ENCODE measurements at regions not wholly inside any gene's neighbourhood (a gene's known extent, or its start where the extent isn't known, plus 50 kb on each side); places are given as distances from the start of the nearest gene placed in this dataset.

DNA sequence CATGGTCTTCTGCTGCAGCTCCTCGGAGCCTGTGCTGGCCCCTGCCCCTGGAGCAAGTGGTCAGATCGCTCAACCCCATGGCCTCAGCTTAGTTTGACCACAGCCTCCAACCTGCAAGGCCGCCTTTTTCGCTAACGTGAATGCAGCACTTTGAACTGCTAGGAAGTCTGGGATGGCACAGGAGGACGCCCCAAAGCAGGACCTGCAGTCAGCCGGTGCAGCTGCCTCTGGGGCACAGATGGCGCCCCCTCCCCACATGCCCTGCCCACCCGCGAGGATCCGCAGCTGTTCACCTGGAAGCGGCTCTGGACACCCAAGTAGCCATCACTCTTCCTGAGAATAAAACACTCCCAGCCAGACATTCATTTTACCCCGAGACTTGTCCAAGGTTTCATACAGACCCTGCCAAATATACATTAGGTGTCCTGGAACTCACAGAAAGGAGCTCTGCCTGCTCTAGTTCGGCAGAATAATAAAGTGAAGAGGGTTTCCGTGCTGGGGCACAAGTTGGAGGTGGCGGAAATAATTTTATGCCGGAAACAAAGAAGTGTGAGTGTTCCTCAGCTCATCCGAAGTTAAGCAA is 510.1 kb downstream of the EIPR1 start:
- Mint-ChIP-seq H3K4me1 (ENCODE audit: insufficient read depth, unreplicated experiment) (no peaks in the 10 kb centered on the region), H3K9me3 (ENCODE audit: unreplicated experiment) (no peaks in the 10 kb centered on the region), H3K36me3 (ENCODE audit: insufficient read depth, unreplicated experiment) (no peaks in the 10 kb centered on the region), H3K27me3 (ENCODE audit: insufficient read depth, unreplicated experiment) (no peaks in the 10 kb centered on the region), H3K27ac (ENCODE audit: low read depth, unreplicated experiment) (no peak overlapping the region), H3K4me3 (ENCODE audit: unreplicated experiment) (no peak overlapping the region)
- TF ChIP-seq CTCF (IDR thresholded peaks at IDR 0.05; ENCODE audit: unreplicated experiment): no peak
- BruUV-seq (replicated peaks): no TSS peak
- ChIA-PET POLR2A (no interaction called here), CTCF (interaction anchor here (0.6 kb wide), 2 partner anchors 161 to 659 kb away, joined by 3 to 4 read pairs; no protein-coding TSS in a partner anchor)
- intact Hi-C loops (cut with micrococcal nuclease): no loop called here
- no peak for DNase-seq (ENCODE audit: unreplicated experiment)

DNA sequence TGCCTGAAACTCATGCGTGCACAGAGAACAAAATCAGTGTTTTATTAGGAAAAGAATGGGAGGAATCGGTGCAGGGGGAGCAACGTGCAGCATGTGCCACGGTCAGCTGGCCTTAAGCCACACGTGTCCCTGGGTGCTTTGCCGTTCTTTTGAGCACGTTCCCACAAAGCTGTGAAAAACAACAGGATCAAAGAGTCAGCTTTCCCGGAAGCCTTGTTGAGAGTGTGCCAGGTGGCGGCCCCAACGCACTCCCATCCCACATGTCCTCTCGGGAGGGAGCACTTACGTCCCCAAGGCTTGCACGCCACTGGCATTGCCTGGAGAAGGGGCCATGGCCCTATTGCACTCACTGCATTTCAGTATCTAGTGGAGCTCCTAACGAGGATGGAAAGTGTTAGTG is 511.2 kb downstream of the EIPR1 start:
- no peaks in the 10 kb centered on the region for H3K9me3 Mint-ChIP-seq (ENCODE audit: unreplicated experiment)
- no peaks in the 10 kb centered on the region for H3K4me1 Mint-ChIP-seq (ENCODE audit: insufficient read depth, unreplicated experiment)
- H3K27me3 Mint-ChIP-seq (ENCODE audit: insufficient read depth, unreplicated experiment): no peaks in the 10 kb centered on the region
- no TSS peak for BruUV-seq (replicated peaks)
- H3K27ac Mint-ChIP-seq (ENCODE audit: low read depth, unreplicated experiment): no peak overlapping the region
- TF ChIP-seq CTCF (IDR thresholded peaks at IDR 0.05; ENCODE audit: unreplicated experiment): no peak
- no peak for DNase-seq (ENCODE audit: unreplicated experiment)
- H3K4me3 Mint-ChIP-seq (ENCODE audit: unreplicated experiment): no peak overlapping the region
- intact Hi-C loops (cut with micrococcal nuclease): no loop called here
- ChIA-PET CTCF (interaction anchor here (0.6 kb wide), 1 partner anchor 980 kb away, joined by 3 read pairs; no protein-coding TSS in a partner anchor), POLR2A (no interaction called here)
- H3K36me3 Mint-ChIP-seq (ENCODE audit: insufficient read depth, unreplicated experiment): no peaks in the 10 kb centered on the region

GRCh38 chr2:2862386-2862785 is 515.2 kb downstream of the EIPR1 start:
- Mint-ChIP-seq H3K27ac (ENCODE audit: low read depth, unreplicated experiment) (no peak overlapping the region), H3K9me3 (ENCODE audit: unreplicated experiment) (no peaks in the 10 kb centered on the region), H3K4me3 (ENCODE audit: unreplicated experiment) (no peak overlapping the region), H3K36me3 (ENCODE audit: insufficient read depth, unreplicated experiment) (no peaks in the 10 kb centered on the region), H3K27me3 (ENCODE audit: insufficient read depth, unreplicated experiment) (no peaks in the 10 kb centered on the region), H3K4me1 (ENCODE audit: insufficient read depth, unreplicated experiment) (no peaks in the 10 kb centered on the region)
- intact Hi-C loops (cut with micrococcal nuclease): no loop called here
- ChIA-PET POLR2A (interaction anchor here (0.6 kb wide), 1 partner anchor 13 kb away, joined by 3 read pairs; no protein-coding TSS in a partner anchor), CTCF (no interaction called here)
- DNase-seq (ENCODE audit: unreplicated experiment): no peak
- TF ChIP-seq CTCF (IDR thresholded peaks at IDR 0.05; ENCODE audit: unreplicated experiment): no peak
- BruUV-seq (replicated peaks): no TSS peak

GRCh38 chr2:2861666-2862240 is 515.9 kb downstream of the EIPR1 start:
- Mint-ChIP-seq H3K27ac (ENCODE audit: low read depth, unreplicated experiment) (no peak overlapping the region), H3K36me3 (ENCODE audit: insufficient read depth, unreplicated experiment) (no peaks in the 10 kb centered on the region), H3K9me3 (ENCODE audit: unreplicated experiment) (no peaks in the 10 kb centered on the region), H3K4me3 (ENCODE audit: unreplicated experiment) (no peak overlapping the region), H3K27me3 (ENCODE audit: insufficient read depth, unreplicated experiment) (no peaks in the 10 kb centered on the region), H3K4me1 (ENCODE audit: insufficient read depth, unreplicated experiment) (no peaks in the 10 kb centered on the region)
- no peak for DNase-seq (ENCODE audit: unreplicated experiment)
- CTCF ChIA-PET: interaction anchor here (0.6 kb wide), 1 partner anchor 106 kb away, joined by 4 read pairs; no protein-coding TSS in a partner anchor
- BruUV-seq (replicated peaks): no TSS peak
- TF ChIP-seq CTCF (IDR thresholded peaks at IDR 0.05; ENCODE audit: unreplicated experiment): no peak
- intact Hi-C loops (cut with micrococcal nuclease): no loop called here
- POLR2A ChIA-PET: interaction anchor here (0.9 kb wide), 1 partner anchor 24 kb away, joined by 3 read pairs; no protein-coding TSS in a partner anchor

Measured in MCF 10A (cell line).